ENCODE measurements at regions not wholly inside any gene's neighbourhood (a gene's known extent, or its start where the extent isn't known, plus 50 kb on each side); places are given as distances from the start of the nearest gene placed in this dataset.

GRCh38 chr3:148642214-148642613 is 55.5 kb upstream of the AGTR1 start:
- DNase-seq (ENCODE audit: low spot score): no peak

GRCh38 chr3:148642616-148643015 is 55.1 kb upstream of the AGTR1 start:
- DNase-seq (ENCODE audit: low spot score): peak; percentile 43

- DNase-seq (ENCODE audit: low spot score): no peak
Observed at GRCh38 chr3:148643389-148643840, 54.3 kb upstream of the AGTR1 start.

GRCh38 chr3:148646126-148646665 is 51.5 kb upstream of the AGTR1 start:
- no peak for DNase-seq (ENCODE audit: low spot score)
